NCI-H1436 treated with DMSO at 0.1 percent for 48 hours (cell line): ENCODE measurements at regions not wholly inside any gene's neighbourhood (a gene's known extent, or its start where the extent isn't known, plus 50 kb on each side); places are given as distances from the start of the nearest gene placed in this dataset.
"Not testable (repeated sequence)": the region's sequence is repeated elsewhere in the genome, so short reads cannot be mapped to it uniquely, and the experiment has no call there.

Experiments
- DNase-seq: peaks from one replicate; lab custom pipeline; 2025; lab: John Stamatoyannopoulos, UW

DNA sequence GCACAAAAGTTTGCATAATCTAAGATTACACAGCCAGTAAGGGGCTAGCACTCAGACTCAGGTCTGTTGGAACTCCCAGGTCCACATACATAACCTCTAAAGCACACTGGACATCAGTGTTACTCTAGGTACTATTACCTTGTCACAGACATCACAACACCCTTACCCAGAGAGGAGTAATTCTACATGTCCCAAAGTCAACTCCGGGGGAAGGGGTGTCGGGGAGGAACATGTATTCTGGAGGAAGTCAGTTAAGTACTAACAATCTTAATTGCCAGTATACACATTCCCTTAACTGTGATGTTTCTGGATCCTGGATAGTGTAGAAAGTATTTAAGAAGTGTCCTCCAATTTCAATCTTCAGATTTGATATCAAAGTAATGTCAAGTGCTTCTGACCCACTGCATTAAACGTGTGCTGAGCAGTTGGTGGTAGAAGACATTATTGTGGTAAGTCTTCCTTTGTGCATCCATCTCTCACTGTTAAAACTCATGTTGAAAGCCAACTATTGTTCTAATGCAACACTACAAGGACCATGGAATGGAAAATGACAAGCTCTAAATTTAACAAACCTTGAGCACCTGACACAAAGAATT lies 155.4 kb downstream of the CRPPA start:
- no peak for DNase-seq

DNA sequence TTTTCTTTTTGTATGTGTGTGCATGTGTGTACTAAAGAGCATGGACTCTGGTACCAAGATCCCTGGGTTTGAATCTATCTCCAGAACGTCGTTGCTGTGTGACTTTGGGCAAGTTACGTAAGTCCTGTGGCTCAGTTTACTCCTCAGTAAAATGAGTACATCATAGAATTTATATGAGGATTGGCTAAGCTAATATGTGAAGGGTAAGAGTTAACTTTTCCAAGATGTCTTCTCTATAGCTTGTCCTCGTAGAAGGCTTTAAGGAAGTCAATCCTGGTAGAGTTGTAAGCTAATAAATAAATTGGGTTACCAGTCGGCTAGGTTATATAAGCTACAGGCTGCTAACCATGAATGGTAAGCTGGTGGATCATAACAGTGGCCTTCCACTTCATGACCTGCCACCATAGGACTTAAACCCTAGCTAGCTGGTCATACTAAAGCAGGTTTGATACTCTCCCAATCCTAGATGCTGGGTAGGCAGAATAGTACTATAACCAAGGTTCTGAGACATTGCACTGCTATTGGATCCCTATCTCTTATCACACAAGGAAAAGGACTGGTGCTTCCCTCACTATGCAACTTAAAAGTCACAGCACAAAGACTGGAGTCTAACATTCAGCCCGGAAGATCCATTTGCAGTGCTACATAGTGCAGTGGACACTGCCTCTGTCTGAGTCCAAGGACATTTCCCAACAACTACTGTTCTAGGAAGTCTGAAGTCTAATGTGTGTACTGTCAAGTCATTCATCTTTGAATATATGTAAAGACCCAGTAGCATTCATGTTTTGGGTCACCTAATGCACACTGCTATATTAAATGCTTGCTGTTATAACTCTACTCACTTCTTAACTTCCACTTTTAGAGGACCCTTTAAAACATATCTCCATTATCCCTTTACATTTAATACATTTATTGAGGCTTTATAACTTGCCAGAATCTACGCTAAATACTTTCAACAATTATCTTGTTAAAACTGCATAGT lies 156.2 kb downstream of the CRPPA start:
- DNase-seq: no peak

DNA sequence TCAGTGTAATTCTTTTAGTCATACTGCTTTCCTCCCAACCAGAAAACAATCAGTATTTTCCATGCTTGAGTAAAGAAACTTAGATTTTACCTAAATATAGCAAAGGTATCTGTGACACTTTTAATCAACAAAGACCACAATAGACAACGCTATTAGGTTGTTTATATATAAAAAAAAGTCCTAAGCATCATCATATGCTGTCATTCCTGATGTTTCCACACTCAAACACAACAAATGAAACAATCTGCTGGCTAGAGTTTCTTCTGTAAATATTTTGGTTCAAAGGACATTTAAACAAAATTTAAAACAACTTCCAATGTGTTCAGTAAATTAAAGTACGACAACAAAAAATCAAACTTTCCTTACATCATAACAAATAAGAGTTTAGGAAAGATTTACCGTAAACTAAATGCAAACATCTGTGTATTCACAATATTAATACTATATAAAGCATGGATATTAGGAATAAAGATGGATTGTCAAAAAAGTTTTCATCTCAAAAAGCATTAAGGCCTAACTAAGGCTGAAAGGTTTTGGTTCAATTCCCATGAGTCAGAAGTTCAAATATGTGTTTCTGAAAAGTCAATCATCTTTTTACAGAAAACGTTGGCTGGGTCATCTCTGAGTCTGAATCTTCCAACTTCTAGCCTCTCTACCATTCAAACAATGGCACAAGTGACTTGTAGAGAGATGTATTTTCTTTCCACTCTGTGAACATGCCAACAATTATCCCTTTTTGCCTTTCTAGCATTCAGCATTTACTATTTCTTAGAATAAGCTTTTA lies 157.1 kb downstream of the CRPPA start:
- no peak for DNase-seq

DNA sequence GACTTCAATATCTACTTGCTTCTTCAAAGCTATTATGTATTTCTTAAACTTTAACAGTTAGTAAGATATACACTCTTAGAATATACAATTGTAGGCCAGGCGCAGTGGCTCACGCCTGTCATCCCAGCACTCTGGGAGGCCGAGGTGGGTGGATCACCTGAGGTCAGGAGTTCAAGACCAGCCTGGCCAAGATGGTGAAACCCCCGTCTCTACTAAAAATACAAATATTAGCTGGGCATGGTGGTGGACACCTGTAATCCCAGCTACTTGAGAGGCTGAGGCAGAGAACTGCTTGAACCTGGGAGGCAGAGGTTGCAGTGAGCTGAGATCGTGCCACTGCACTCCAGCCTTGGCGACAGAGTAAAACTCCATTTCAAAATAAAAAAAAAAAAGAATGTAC lies 158.0 kb downstream of the CRPPA start:
- DNase-seq: not testable (repeated sequence)

DNA sequence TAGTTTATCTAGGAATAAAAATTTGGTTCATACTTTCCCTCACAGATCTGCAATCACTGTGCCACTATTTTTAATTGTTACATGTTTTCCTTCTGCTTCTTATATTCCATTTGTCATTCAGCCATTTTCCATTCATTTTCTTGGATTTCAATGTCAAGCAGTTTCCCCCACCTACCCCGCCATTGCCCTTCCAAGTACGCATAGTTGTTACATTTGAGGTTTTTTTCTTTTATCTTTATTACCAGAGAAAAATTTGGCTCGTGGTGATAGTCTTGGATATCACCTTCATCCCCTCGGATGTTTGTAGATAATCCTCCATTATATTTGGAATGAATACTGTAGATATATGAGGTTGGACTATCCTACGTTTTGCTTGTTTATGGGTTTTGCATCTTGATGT lies 159.7 kb downstream of the CRPPA start:
- DNase-seq: no peak

DNA sequence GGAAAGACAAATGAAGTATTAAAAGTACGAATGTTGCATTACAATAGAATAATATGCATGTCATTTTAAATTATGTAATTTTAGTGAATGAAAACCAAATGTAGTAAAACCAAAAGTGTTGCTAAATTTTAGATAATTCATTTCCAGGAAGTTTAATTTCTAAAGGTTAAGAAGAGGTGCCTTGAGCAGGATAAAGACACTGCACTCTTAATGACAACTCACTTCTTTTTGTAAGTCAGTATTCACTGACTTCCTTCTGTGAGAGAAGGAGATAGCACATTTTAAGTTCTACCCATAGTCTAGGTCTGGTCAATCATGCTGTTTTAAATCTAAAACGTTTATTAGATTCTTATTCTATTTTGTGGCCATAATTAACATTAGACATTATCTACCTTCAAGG lies 160.2 kb downstream of the CRPPA start:
- DNase-seq: no peak

DNA sequence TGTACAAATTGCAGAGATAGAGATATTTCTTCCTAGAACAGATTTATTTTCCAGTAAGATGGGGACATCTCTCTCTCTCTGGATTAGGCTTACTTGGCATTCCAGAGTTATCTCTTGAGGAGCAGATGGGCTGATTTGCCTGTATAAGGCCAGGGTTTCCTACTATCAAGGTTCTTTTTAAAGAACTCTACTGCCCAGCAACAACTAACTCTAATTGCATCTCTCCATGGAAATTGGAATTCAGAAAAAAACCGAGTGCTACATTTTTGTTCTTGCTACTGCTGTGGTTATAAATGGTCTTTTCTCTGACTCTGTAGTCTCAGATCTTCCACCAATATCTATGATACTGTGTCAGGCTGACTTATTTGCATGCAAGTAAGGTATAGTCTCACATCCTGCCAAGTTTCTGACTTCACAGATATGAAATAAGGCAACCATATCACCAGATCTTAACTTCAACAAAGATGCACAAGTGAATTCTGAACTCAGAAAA lies 161.1 kb downstream of the CRPPA start:
- DNase-seq: no peak

DNA sequence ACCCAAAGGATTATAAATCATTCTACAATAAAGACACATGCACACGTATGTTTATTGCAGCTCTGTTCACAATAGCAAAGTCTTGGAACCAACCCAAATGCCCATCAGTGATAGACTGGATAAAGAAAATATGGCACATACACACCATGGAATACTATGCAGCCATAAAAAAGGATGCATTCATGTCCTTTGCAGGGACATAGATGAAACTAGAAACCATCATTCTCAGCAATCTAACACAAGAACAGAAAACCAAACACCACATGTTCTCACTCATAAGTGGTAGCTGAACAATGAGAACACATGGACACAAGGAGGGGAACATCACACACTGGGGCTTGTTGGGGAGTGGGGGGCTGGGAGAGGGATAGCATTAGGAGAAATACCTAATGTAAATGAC lies 164.9 kb downstream of the CRPPA start:
- DNase-seq: not testable (repeated sequence)

DNA sequence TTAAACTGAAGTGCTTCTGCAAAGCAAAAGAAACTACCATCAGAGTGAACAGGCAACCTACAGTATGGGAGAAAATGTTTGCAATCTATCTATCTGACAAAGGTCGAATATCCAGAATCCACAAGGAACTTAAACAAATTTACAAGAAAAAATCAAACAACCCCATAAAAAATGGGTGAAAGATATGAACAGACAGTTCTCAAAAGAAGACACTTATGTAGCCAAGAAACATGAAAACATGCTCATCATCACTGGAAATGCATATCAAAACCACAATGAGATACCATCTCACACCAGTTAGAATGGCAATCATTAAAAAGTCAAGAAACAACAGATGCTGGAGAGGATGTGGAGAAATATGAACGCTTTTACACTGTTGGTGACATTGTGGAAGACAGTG lies 165.4 kb downstream of the CRPPA start:
- DNase-seq: not testable (repeated sequence)

DNA sequence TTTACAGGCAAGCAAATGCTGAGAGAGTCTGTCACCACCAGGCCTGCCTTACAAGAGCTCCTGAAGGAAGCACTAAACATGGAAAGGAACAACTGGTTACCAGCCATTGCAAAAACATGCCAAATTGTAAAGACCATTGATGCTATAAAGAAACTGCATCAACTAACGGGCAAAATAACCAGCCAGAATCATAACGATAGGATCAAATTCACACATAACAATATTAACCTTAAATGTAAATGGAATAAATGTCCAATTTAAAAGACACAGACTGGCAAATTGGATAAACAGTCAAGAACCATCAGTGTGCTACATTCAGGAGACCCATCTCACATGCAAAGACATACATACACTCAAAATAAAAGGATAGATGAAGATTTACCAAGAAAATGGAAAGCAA lies 170.7 kb downstream of the CRPPA start:
- not testable (repeated sequence) for DNase-seq

DNA sequence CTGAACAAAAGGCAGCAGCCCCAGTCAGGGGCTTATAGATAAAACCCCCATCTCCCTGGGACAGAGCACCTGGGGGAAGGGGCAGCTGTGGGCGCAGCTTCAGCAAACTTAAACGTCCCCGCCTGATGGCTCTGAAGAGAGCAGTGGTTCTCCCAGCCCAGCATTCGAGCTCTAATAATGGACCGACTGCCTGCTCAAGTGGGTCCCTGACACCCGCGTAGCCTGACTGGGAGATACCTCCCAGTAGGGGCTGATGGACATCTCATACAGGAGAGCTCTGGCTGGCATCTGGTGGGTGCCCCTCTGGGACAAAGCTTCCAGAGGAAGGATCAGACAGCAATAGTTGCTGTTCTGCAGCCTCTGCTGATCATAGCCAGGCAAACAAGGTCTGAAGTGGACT lies 172.1 kb downstream of the CRPPA start:
- DNase-seq: not testable (repeated sequence)

DNA sequence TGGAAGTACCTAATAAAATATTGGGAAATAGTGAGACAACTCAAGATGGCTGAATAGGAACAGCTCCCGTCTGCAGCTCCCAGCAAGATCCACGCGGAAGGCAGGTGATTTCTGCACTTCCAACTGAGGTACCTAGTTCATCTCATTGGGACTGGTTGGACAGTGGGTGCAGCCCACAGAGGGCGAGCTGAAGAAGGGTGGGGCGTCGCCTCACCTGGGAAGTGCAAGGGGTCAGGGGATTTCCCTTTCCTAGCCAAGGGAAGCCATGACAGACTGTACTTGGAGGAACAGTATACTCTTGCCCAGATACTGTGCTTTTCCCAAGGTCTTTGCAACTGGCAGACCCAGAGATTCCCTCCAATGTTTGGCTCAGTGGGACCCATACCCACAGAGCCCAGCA lies 172.8 kb downstream of the CRPPA start:
- DNase-seq: not testable (repeated sequence)

DNA sequence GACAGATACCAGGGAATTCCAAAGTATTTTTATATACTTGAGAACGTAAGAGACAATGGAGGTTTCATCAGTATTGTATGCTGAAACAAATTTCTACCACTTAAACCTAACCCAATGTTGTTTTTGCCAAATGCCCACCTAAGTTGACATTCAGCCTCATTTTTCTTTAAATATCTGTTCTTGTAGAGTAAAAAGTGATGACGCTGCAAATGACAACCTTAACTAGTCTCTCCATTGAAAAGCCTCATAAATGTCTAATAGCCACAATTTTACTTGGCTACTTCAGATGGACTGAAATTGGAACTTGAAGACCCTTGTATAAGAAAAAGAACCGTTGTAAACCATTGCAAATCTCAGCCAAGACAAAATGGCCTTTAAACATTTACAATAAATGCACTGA lies 176.9 kb downstream of the CRPPA start:
- DNase-seq: no peak

DNA sequence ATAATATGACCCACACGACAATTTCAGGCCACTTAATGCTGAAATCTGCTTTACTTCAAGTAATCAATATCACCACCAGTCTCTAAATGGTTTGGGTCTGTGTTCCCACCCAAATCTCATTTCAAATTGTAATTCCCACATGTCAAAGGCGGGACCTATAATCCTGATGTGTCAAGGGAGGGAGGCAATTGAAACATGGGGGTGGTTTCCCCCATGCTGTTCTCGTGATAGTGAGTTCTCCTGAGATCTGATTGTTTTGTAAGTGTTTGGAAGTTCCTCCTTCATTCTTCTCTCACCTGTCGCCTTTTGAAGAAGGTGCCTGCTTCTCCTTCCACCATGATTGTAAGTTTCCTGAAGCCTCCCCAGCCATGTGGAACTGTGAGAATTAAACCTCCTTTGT lies 178.4 kb downstream of the CRPPA start:
- no peak for DNase-seq

DNA sequence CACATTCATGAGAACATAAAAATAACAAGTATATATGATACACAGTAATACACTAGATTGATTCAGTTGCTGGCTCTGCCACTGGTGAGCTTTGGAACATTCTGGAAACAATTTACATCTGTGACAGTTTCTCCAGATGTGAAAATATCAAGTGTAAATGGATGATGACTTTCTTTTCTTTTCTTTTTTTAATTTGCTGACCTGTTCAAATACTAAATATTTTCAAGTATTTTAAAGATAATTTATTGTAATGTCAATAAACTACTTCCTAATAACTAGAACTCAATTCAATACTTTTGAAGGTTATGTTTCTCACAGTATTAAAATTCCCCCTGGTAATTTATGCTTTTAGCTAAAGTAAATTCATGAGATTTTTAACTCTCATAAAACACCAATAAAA lies 180.3 kb downstream of the CRPPA start:
- no peak for DNase-seq

DNA sequence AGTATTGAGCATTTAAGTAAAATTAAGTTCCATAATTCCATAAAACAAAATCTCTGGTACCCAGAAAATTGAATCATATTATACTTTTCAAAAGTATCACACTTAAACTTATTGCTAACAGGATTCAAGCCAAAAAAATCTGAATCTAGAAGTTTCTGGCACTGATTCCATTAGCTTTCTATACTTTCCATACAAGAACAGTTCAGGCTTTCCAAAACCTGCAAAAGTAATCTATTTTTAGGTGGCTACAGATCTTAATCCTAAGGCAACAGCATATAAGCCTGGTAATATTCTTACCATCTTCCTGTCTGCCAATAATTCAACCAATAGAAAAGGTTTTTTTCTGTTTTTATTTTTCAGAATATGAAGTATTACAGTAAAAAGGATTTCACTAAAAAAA lies 185.0 kb downstream of the CRPPA start:
- DNase-seq: no peak

DNA sequence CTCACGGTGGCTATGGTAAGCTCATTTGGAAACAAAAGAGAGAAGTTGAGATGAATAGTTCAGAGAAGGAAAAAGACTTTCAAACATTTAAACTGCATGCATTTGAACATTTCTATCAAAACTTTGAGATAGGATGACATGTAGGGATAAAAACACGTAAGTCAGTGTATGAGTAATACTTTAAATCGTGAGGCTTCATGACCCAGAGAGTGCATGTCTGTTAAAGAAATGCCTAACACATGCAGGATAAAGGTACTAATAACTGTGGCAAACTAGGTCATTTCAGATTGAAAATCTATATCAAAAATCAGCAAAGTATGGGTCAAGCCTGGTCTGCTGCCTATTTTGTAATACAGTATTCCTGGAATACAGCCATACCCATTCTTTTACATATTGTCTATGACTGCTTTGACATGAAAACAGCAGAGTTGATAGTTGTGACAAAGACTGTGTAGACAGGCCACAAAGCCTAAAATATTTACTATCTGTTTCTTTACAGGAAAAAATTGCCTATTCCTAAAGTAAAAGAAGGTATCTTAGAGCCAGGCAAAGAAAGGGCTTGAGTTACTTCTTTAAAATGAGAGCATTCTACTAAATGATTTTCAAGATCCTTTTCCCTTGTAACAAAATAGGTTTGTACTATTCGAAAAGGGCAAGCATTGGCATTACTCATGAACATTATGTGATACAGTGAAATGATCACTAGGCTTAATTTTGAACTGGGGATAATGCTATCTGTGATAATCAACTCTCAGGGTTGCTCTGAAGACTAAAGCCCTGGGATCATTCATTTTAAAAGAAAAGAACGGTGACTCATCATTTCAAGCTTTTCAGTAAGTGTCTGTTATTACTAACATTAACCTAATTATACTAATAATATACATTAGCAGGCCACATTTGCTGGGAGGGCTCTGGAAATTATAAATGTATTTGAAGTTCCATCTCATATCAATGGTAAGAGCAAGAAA lies 185.9 kb downstream of the CRPPA start:
- no peak for DNase-seq

DNA sequence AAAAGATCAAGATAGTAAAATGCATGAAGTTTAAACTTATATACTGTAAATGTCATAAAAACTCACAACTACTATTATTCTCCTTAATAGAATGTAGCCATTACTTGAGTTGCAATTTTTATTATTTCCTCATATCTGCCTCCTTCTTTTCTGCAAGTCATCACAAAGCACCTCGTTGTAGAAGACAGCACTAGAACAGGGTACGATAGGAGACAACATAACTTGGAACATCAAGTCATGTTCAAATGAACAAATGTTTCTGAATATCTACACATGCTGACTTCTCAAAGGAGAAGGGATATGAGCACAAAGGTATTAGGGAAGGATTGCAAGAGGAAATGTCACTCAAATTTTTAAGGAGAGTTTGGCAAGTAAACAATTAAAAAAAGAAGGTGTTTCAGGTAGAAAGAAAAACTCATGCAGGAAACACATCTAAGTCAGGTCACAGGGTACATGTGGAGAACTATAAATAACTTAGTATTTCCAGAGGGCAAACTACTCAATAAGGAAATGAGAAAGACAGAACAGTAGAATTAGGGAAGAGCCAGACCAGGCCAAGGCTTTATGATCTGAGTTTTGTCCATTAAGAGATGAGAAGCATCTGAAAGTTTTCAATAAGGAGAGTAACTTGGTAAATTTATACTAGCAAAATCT lies 186.7 kb downstream of the CRPPA start:
- no peak for DNase-seq

DNA sequence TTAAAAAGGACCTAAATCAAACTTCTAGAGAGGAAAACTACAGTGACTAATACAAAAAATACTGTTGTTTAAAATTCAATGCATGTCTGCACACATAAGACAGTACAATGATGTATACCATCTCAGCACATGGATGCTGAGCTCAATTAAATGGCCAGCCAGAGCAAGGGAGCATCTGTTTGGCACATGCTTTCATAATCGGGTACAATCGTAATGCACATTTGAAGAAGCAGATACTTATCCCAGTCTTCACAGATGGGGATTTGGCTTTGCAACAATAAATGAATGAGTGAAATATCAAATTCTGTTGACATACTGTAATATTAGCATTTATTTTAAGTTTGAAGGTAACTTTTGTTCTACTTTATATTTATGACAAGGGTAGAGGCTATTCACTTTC lies 187.8 kb downstream of the CRPPA start:
- DNase-seq: no peak

DNA sequence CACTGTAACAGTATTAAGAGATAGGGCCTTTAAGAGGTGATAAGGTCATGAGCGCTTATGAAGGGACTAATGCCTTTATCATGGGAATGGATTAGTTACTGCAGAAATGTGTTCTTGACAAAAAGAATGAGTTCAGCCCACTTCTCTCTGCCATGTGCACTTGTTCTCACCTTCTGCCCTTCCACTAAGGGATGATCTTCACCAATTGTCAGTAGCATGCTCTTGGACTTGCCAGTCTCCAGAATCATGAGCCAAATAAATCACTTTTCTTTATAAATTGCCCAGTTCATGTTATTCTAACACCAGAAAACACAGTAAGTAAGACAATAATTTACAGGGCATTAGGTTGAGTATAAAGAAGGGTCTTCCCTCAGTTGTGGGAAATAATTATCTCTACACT lies 189.1 kb downstream of the CRPPA start:
- DNase-seq: no peak
